ENCODE measurements at regions not wholly inside any gene's neighbourhood (a gene's known extent, or its start where the extent isn't known, plus 50 kb on each side); places are given as distances from the start of the nearest gene placed in this dataset.

DNA sequence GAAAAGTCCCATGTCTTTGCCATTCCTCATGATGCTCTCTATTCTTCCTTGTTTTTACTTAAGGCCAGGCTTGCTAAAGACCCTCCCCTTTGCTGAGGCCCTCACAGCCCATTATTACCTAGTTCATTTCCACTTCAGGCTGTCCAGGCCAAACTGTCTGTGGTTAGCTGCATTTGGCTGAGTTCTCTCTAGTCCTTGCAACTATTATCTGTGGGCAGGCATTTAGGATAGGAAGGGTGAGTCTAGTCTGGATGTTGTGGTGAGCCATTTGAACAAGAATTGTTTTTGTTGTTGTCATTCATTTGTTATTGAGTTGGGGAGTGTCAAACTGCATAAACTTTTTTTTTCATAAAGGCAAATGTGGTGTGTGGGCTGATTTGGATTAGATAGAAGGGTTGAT lies 182.4 kb downstream of the CD109 start:
- DNase-seq, result no peak

Data from right lung (tissue), 2 donors.